ENCODE measurements at regions not wholly inside any gene's neighbourhood (a gene's known extent, or its start where the extent isn't known, plus 50 kb on each side); places are given as distances from the start of the nearest gene placed in this dataset.

DNA sequence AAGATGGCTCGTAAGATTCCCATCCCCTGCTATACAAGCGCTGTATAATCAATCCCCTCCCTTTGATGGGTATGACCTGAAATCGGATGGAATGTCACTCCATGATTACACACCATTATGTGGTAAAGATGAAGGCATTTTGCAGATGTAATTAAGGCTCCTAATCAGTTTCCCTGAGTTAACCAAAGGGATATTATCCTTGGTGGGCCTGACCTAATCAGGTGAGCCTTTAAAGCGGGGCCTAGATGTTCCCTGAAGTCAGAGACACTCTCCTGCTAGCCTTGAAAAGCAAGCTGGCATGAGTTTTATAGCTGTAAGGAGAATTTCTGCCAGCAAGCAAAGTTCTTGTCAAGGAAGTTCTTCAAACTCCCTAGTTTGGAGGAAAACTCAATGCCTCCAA, 223.8 kb upstream of the FN1 start:
- WGBS, result 89% methylated on average over 4 of the region's 4 CpGs
- Histone ChIP-seq H3K27ac (ENCODE audit: low read length) (no peak overlapping the region), H3K9me3 (ENCODE audit: control insufficient read depth, low read length) (no peaks in the 10 kb centered on the region), H3K4me1 (ENCODE audit: control insufficient read depth, insufficient read depth, low read length) (no peaks in the 10 kb centered on the region), H3K4me3 (ENCODE audit: low read length) (no peak overlapping the region), H3K27me3 (ENCODE audit: control insufficient read depth, insufficient read depth) (no peaks in the 10 kb centered on the region)
- ATAC-seq (no peak), DNase-seq (no peak)
- intact Hi-C loops (cut with DNase I), result no loop called here

DNA sequence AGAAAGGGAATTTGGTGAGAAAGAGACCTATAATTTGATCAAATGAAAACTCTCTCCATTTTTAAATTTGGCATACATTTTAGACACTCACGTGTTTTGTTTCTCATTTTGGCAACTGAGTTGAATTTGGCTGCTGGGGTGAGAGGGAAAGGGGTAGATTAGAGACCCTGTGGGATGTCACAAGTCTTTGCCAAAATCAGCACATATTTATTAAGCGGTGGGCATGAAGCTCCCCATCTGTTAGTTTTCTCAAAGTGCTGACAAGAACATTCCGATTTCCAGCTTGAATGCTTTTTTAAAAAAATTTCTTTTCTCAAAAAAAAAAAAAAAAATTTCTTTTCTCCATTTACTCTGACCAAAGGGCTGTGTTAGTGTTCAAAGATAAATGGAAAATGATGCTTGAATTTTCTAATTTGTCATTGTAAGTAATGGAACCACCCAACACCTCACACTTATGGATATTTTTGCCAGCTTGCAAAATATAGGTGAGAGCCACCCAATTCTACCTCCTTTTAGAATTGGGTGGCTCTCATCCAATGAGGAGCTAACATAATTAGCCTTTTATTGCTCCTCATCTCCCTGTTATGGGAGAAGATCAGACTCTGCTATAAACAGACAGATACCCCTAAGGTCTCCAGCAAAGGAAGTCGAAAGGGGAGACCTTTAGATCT, 222.9 kb upstream of the FN1 start:
- intact Hi-C loops (cut with DNase I), result no loop called here
- no peaks in the 10 kb centered on the region for H3K4me1 ChIP-seq (ENCODE audit: control insufficient read depth, insufficient read depth, low read length)
- no peak for DNase-seq
- peak in 1 of 2 donors; percentile 68 for ATAC-seq
- H3K4me3 ChIP-seq (ENCODE audit: low read length), result no peak overlapping the region
- H3K27ac ChIP-seq (ENCODE audit: low read length), result no peak overlapping the region
- no peaks in the 10 kb centered on the region for H3K27me3 ChIP-seq (ENCODE audit: control insufficient read depth, insufficient read depth)
- no peaks in the 10 kb centered on the region for H3K9me3 ChIP-seq (ENCODE audit: control insufficient read depth, low read length)
- WGBS, result 67% methylated on average over 4 of the region's 4 CpGs

DNA sequence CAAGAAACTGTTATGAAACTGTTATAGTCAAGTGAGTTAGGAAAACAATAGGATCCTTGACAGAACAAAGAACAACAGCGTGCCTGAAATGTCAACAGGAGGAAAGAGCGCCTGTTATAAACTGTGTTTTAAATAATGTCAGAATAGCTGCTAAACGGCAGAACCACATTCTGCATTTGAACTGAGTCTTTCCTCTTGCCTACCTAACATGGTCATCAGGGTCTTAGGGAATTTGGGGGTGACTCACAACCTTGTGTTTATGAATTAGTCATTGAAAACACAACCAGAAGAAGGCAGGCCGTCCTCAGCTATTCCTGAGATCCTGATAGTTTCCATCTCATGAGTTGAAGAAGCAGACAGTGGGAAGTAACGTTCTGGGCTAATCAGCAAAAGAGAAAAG, 222.0 kb upstream of the FN1 start:
- no peaks in the 10 kb centered on the region for H3K4me1 ChIP-seq (ENCODE audit: control insufficient read depth, insufficient read depth, low read length)
- H3K27ac ChIP-seq (ENCODE audit: low read length), result no peak overlapping the region
- DNase-seq (no peak), ATAC-seq (peak in 1 of 2 donors; percentile 52)
- no peaks in the 10 kb centered on the region for H3K9me3 ChIP-seq (ENCODE audit: control insufficient read depth, low read length)
- intact Hi-C loops (cut with DNase I), result no loop called here
- WGBS, result 65% methylated on average over 5 of the region's 5 CpGs
- H3K27me3 ChIP-seq (ENCODE audit: control insufficient read depth, insufficient read depth), result no peaks in the 10 kb centered on the region
- no peak overlapping the region for H3K4me3 ChIP-seq (ENCODE audit: low read length)

DNA sequence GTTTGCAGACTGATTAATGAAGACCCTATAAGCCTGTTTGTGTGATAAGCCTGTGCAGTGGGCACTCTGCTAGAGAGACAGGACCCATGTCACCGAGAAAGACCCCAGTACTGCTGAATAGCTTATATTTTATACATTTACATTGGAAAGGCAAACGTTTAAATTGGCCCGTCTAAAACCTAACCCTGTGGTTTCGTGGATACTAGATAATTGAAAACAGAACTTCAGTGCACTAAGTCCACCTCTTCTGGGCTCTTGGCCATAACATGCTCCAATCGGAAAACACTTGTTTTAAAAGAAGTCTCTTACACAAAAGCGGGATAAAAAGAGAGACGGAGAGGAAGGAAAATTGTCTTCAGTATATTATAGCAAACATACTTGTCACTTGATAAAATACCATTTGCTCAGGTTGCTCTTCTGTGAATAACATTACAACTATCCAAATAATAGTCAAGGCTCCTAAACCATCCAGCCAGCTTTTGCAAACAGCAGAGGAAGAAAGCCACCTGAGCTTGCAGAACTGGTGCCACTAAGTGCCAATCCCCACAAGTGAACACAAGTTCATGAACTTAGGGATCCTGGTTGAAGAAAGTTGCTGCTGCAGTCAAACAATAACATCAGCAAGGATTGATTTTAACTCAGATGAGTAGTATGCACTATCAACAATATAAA, 218.4 kb upstream of the FN1 start:
- DNase-seq (no peak), ATAC-seq (peak in 1 of 2 donors; percentile 36)
- no peaks in the 10 kb centered on the region for H3K9me3 ChIP-seq (ENCODE audit: control insufficient read depth, low read length)
- no peaks in the 10 kb centered on the region for H3K4me1 ChIP-seq (ENCODE audit: control insufficient read depth, insufficient read depth, low read length)
- no peak overlapping the region for H3K27ac ChIP-seq (ENCODE audit: low read length)
- intact Hi-C loops (cut with DNase I), result no loop called here
- WGBS, result 52% methylated on average over 7 of the region's 7 CpGs
- H3K27me3 ChIP-seq (ENCODE audit: control insufficient read depth, insufficient read depth), result no peaks in the 10 kb centered on the region
- H3K4me3 ChIP-seq (ENCODE audit: low read length), result no peak overlapping the region

DNA sequence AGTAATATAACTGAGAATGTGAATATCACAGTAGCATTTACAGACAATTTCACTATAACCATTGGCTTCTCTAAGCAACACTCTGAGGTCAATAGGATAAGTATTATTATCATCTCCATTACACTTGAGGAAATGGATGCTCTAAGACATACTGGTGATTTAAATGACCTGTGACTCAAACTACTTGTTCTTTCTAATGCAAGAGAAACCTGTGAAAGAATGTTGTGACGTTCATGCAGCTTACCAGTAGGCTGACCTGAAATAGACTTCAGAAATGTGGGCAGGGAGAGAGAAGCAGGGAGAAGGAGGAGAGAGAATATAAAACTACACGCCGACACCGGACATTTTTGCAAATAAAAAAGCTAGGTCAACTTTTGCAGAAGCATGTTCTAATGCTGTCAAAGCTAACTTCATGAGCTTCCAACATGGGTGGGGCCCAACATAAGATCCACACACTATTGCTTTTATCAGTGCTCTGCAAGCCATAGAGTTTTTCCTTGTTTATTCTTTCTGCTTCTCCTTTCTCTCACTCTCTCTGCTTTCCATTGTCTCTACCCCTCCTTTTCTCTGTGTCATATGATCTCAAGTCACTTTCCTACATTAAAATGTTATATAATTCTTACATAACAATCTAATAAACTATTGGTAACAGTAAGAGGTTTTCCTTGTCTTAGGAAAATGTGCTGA, 217.6 kb upstream of the FN1 start:
- DNase-seq, result no peak
- Histone ChIP-seq H3K4me3 (ENCODE audit: low read length) (no peak overlapping the region), H3K4me1 (ENCODE audit: control insufficient read depth, insufficient read depth, low read length) (no peaks in the 10 kb centered on the region), H3K9me3 (ENCODE audit: control insufficient read depth, low read length) (no peaks in the 10 kb centered on the region), H3K27ac (ENCODE audit: low read length) (no peak overlapping the region), H3K27me3 (ENCODE audit: control insufficient read depth, insufficient read depth) (no peaks in the 10 kb centered on the region)
- ATAC-seq, result no peak
- intact Hi-C loops (cut with DNase I), result no loop called here
- WGBS, result 50% methylated on average over 4 of the region's 4 CpGs

DNA sequence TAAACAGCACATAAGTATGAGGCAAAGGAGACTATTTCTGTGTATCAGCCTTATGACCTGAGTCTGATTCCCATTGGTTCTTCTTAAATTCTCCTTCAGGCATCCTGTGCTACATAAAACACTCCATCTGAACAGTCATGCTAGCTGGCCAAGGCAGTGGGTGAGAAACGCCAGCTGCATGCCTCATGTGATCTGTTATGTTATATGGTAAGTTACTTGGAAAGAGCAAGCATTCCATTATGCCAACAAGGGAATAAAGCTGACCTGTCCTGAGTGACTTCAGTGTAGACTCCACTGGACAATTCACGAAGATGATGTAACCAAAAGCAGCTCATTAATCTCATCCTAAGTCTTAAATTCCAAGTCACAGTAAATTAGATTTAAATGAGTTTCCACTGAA, 216.5 kb upstream of the FN1 start:
- 71% methylated on average over 2 of the region's 2 CpGs for WGBS
- no peak overlapping the region for H3K27ac ChIP-seq (ENCODE audit: low read length)
- no peaks in the 10 kb centered on the region for H3K27me3 ChIP-seq (ENCODE audit: control insufficient read depth, insufficient read depth)
- H3K4me1 ChIP-seq (ENCODE audit: control insufficient read depth, insufficient read depth, low read length), result no peaks in the 10 kb centered on the region
- ATAC-seq (no peak), DNase-seq (no peak)
- no peaks in the 10 kb centered on the region for H3K9me3 ChIP-seq (ENCODE audit: control insufficient read depth, low read length)
- intact Hi-C loops (cut with DNase I), result no loop called here
- H3K4me3 ChIP-seq (ENCODE audit: low read length), result no peak overlapping the region

DNA sequence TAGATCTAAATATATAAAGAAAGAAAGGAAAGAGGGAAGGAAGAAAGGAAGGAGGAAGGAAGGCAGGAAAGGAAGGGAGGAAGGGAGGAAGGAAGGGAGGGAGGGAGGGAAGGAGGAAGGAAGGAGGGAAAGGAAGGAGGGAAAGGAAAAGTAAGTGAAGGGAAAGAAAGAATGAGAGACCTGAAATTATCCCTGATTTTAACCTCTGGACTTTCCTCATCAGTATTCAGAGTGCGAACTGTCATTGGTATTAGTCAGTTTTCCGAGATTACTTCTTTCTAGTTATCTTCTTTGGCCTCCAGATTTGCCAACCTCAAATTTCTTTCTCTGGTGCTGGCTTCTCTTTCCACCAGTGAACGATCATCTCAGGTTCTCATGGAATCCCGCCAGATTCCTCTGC, 215.5 kb upstream of the FN1 start:
- intact Hi-C loops (cut with DNase I), result no loop called here
- H3K9me3 ChIP-seq (ENCODE audit: control insufficient read depth, low read length), result no peaks in the 10 kb centered on the region
- no peak overlapping the region for H3K4me3 ChIP-seq (ENCODE audit: low read length)
- 95% methylated on average over 4 of the region's 4 CpGs for WGBS
- ATAC-seq, result no peak
- H3K27me3 ChIP-seq (ENCODE audit: control insufficient read depth, insufficient read depth), result no peaks in the 10 kb centered on the region
- DNase-seq, result no peak
- H3K4me1 ChIP-seq (ENCODE audit: control insufficient read depth, insufficient read depth, low read length), result no peaks in the 10 kb centered on the region
- no peak overlapping the region for H3K27ac ChIP-seq (ENCODE audit: low read length)

DNA sequence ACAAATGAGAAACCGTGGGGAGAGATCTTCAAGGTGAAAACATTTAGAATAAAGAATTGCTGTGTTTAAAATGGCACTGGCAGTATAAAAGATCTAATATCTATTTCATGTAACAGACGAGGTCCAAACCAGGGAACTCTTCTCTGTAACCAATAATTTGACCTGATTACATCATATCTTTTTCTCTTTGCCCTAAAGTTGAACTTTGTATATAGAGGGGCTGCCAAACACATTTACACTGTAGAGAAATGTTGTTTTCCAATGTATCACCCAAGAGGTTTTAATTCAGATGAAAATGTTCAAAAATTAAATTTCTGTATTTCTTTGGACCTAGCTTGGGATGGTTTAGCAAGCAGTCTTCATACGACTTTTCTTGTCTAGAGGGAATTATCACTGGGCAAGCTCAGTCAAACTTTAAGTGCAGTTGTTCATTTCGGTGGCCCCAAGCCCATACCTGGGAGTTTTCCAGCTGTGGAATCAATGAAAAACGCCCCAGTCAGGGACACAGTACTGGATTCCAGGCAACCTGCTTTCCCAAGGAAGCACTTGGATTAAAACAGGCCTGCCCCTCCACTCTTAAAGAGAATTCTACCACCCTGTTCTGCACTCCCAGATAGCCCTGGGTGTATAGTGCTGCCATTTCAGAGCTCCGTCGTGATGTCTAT, 208.5 kb upstream of the FN1 start:
- ATAC-seq (peak; percentile 40 to 54), DNase-seq (peak in 1 of 3 donors; percentile 72)
- 73% methylated on average over 7 of the region's 7 CpGs for WGBS
- no peak overlapping the region for H3K4me3 ChIP-seq (ENCODE audit: low read length)
- intact Hi-C loops (cut with DNase I), result no loop called here
- H3K4me1 ChIP-seq (ENCODE audit: control insufficient read depth, insufficient read depth, low read length), result no peaks in the 10 kb centered on the region
- H3K27ac ChIP-seq (ENCODE audit: low read length), result no peak overlapping the region
- H3K9me3 ChIP-seq (ENCODE audit: control insufficient read depth, low read length), result no peaks in the 10 kb centered on the region
- H3K27me3 ChIP-seq (ENCODE audit: control insufficient read depth, insufficient read depth), result no peaks in the 10 kb centered on the region

DNA sequence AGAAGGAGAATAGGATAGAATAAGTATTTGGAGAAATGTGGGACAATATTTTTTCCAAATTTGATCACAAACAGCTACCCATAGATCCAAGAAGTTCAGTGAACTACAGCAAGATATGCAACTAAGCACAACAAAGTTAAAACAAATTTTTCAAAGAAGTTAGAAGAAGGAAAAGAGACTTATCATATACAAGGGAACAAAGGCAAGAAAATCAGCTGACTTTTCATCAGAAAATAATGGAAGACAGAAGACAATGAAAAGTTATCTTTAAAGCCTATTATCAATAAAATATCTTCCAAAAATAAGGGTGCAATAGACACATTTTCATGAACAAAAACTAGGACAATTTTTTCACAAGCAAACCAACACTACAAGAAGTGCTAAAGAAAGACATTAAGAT, 202.8 kb upstream of the FN1 start:
- no peak overlapping the region for H3K27ac ChIP-seq (ENCODE audit: low read length)
- no peak overlapping the region for H3K4me3 ChIP-seq (ENCODE audit: low read length)
- intact Hi-C loops (cut with DNase I), result no loop called here
- no peaks in the 10 kb centered on the region for H3K27me3 ChIP-seq (ENCODE audit: control insufficient read depth, insufficient read depth)
- no peak for DNase-seq
- no peak for ATAC-seq
- H3K9me3 ChIP-seq (ENCODE audit: control insufficient read depth, low read length), result no peaks in the 10 kb centered on the region
- H3K4me1 ChIP-seq (ENCODE audit: control insufficient read depth, insufficient read depth, low read length), result no peaks in the 10 kb centered on the region

DNA sequence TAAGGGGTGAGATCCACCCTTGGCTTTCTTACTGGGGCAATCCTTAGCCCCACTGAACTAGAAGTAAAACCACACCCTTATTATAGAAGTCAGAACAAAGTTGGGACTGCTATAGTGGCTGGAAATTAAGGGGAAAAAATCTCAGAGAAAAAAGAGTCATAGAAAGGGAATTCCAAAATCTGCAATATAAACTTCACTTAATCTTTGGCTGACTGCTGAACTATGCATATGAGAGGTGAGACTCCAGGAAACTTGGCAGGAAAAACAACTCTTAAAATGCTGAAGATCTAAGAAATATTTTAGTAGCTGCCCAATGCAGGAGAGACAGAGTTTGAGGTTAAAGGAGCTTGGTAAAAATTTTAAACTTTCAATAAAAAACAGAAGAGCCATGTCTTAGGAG, 201.8 kb upstream of the FN1 start:
- Histone ChIP-seq H3K4me1 (ENCODE audit: control insufficient read depth, insufficient read depth, low read length) (no peaks in the 10 kb centered on the region), H3K9me3 (ENCODE audit: control insufficient read depth, low read length) (no peaks in the 10 kb centered on the region), H3K4me3 (ENCODE audit: low read length) (no peak overlapping the region), H3K27ac (ENCODE audit: low read length) (no peak overlapping the region), H3K27me3 (ENCODE audit: control insufficient read depth, insufficient read depth) (no peaks in the 10 kb centered on the region)
- intact Hi-C loops (cut with DNase I), result no loop called here
- ATAC-seq (no peak), DNase-seq (no peak)

DNA sequence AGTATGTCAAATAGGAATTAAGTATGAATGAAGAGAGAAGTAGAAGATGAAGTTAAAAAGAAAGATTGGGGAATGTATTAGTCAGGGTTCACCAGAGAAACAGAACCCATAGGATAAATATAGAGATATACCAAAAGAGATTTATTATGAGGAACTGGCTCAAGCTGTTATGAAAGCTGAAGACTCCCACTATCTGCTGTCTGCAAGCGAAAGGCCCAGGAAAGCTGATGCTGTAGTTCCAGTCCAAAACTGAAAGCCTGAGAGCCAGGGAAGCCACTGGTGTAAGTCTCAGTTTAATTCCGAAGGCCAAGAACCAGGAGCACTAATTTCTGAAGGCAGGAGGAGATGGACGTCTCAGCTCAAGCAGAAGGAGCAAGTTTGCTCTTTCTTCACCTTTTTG, 200.9 kb upstream of the FN1 start:
- Histone ChIP-seq H3K9me3 (ENCODE audit: control insufficient read depth, low read length) (no peaks in the 10 kb centered on the region), H3K27me3 (ENCODE audit: control insufficient read depth, insufficient read depth) (no peaks in the 10 kb centered on the region), H3K4me1 (ENCODE audit: control insufficient read depth, insufficient read depth, low read length) (no peaks in the 10 kb centered on the region), H3K27ac (ENCODE audit: low read length) (no peak overlapping the region), H3K4me3 (ENCODE audit: low read length) (no peak overlapping the region)
- intact Hi-C loops (cut with DNase I), result no loop called here
- ATAC-seq (no peak), DNase-seq (no peak)
- 91% methylated on average over 3 of the region's 3 CpGs for WGBS
